Prostate gland (tissue), 2 donors: ENCODE measurements at regions not wholly inside any gene's neighbourhood (a gene's known extent, or its start where the extent isn't known, plus 50 kb on each side); places are given as distances from the start of the nearest gene placed in this dataset.

Source experiments
- CTCF ChIP-seq, 4 experiments: fragments of 200-600 bp in 2 of 4; fragments of 450-650 bp in 2 of 4; sonication (generic) in 2 of 4; IDR thresholded peaks; 1 replicate in 3 of 4; 2 replicates in 1 of 4; pipeline ENCODE4 v1.5.1; 2016 to 2019; ENCODE audit warnings: antibody characterized with exemption in 4 of 4, mild to moderate bottlenecking in 2 of 4, moderate library complexity in 2 of 4
- POLR2A ChIP-seq: fragments of 450-650 bp; IDR thresholded peaks from one replicate; pipeline ENCODE4 v1.6.1; 2016; ENCODE audit warnings: antibody characterized with exemption, mild to moderate bottlenecking

GRCh38 chr13:52933547-52934210 lies 85.2 kb upstream of the PCDH8 start:
- TF ChIP-seq POLR2A = no peak
- no peak for TF ChIP-seq CTCF (IDR thresholded peaks at IDR 0.05)
